RPMI8226 (cell line): ENCODE measurements at regions not wholly inside any gene's neighbourhood (a gene's known extent, or its start where the extent isn't known, plus 50 kb on each side); places are given as distances from the start of the nearest gene placed in this dataset.
"Not testable (repeated sequence)": the region's sequence is repeated elsewhere in the genome, so short reads cannot be mapped to it uniquely, and the experiment has no call there.

Source experiments
- DNase-seq: peaks from one replicate; pipeline ENCODE4 v3.0.0-alpha.2; 2015

- not testable (repeated sequence) for DNase-seq
These were observed 146.1 kb downstream of the ZNF92 start for GRCh38 chr7:65519751-65520150.

GRCh38 chr7:65545465-65546161, 172.0 kb downstream of the ZNF92 start:
- not testable (repeated sequence) for DNase-seq

- DNase-seq = not testable (repeated sequence)
These were observed 176.2 kb downstream of the ZNF92 start for GRCh38 chr7:65549589-65550443.

GRCh38 chr7:65550444-65550809, 176.8 kb downstream of the ZNF92 start:
- not testable (repeated sequence) for DNase-seq

- DNase-seq = not testable (repeated sequence)
These were observed 177.4 kb downstream of the ZNF92 start for GRCh38 chr7:65551042-65551441.

GRCh38 chr7:65554553-65555476, 181.2 kb downstream of the ZNF92 start:
- DNase-seq = not testable (repeated sequence)

GRCh38 chr7:65558584-65558983, 184.9 kb downstream of the ZNF92 start:
- not testable (repeated sequence) for DNase-seq

- not testable (repeated sequence) for DNase-seq
These were observed 188.2 kb downstream of the ZNF92 start for GRCh38 chr7:65561786-65562372.

- not testable (repeated sequence) for DNase-seq
These were observed 188.9 kb downstream of the ZNF92 start for GRCh38 chr7:65562522-65562921.

- not testable (repeated sequence) for DNase-seq
These were observed 189.7 kb downstream of the ZNF92 start for GRCh38 chr7:65563333-65563732.

- DNase-seq = not testable (repeated sequence)
These were observed 194.6 kb downstream of the ZNF92 start for GRCh38 chr7:65568226-65568625.

GRCh38 chr7:65570990-65571389, 197.3 kb downstream of the ZNF92 start:
- DNase-seq = not testable (repeated sequence)

- peak; percentile 2 for DNase-seq
These were observed 198.9 kb downstream of the ZNF92 start for GRCh38 chr7:65572581-65572980.

GRCh38 chr7:65576370-65576769, 202.7 kb downstream of the ZNF92 start:
- DNase-seq = not testable (repeated sequence)

- not testable (repeated sequence) for DNase-seq
These were observed 209.0 kb downstream of the ZNF92 start for GRCh38 chr7:65582518-65583119.

GRCh38 chr7:65602495-65602894, 228.8 kb downstream of the ZNF92 start:
- not testable (repeated sequence) for DNase-seq

- DNase-seq = no peak
These were observed 235.5 kb downstream of the ZNF92 start for GRCh38 chr7:65609131-65609530.

GRCh38 chr7:65613644-65614289, 240.1 kb downstream of the ZNF92 start:
- DNase-seq = not testable (repeated sequence)

- DNase-seq = not testable (repeated sequence)
These were observed 242.5 kb downstream of the ZNF92 start for GRCh38 chr7:65616111-65616510.

- DNase-seq = not testable (repeated sequence)
These were observed 246.6 kb downstream of the ZNF92 start for GRCh38 chr7:65620216-65620615.

- DNase-seq = peak; percentile 24
These were observed 248.0 kb downstream of the ZNF92 start for GRCh38 chr7:65621580-65622201.
